Calu3 (cell line): ENCODE measurements at regions not wholly inside any gene's neighbourhood (a gene's known extent, or its start where the extent isn't known, plus 50 kb on each side); places are given as distances from the start of the nearest gene placed in this dataset.
A peak's percentile ranks its signal among the peaks of the same experiment; 100 is the strongest.

Experiments used
- BruUV-seq: library from RNA; stranded (reverse); fragments of 400-500 nt; replicated peaks from 2 replicates; lab custom pipeline; 2021; lab: Mats Ljungman, UMichigan
- CTCF ChIA-PET: fragments of 300-600 bp; sonication (Branson Sonifier 250); formaldehyde crosslinking; loops from one replicate; lab custom pipeline; 2022; ENCODE audit warnings: antibody characterized with exemption; lab: Charles Lee
- DNase-seq: peaks from one replicate; pipeline ENCODE4 v3.0.0; 2022
- H3K27ac Mint-ChIP-seq: one replicate; pipeline ENCODE4 v1.8.0; 2022; ENCODE audit warnings: mixed read lengths; ENCODE audit not compliant: unreplicated experiment
- H3K27me3 Mint-ChIP-seq: one replicate; pipeline ENCODE4 v1.8.0; 2022; ENCODE audit warnings: mixed read lengths; ENCODE audit not compliant: unreplicated experiment
- H3K36me3 Mint-ChIP-seq: one replicate; pipeline ENCODE4 v1.8.0; 2022; ENCODE audit warnings: mild to moderate bottlenecking, moderate library complexity, mixed read lengths; ENCODE audit not compliant: insufficient read depth, unreplicated experiment
- H3K4me1 Mint-ChIP-seq: one replicate; pipeline ENCODE4 v1.8.0; 2022; ENCODE audit warnings: mild to moderate bottlenecking, low read depth, mixed read lengths; ENCODE audit not compliant: unreplicated experiment
- H3K4me3 Mint-ChIP-seq: one replicate; pipeline ENCODE4 v1.8.0; 2022; ENCODE audit warnings: mild to moderate bottlenecking, low read depth, moderate library complexity, mixed read lengths; ENCODE audit not compliant: unreplicated experiment
- H3K9me3 Mint-ChIP-seq: one replicate; pipeline ENCODE4 v1.8.0; 2022; ENCODE audit warnings: low read depth, mixed read lengths; ENCODE audit not compliant: unreplicated experiment
- intact Hi-C: fragments of 100-400 bp; cut with micrococcal nuclease; formaldehyde crosslinking; loops from one replicate; pipeline ENCODE4 v1.10.0; 2022; ENCODE audit not compliant: unreplicated experiment
- TF ChIP-seq, protein P1 (sequence below): fragments of 200-600 bp; IDR thresholded peaks from one replicate; pipeline ENCODE4 v1.8.0; 2022; ENCODE audit warnings: antibody characterized with exemption; ENCODE audit not compliant: unreplicated experiment

- Mint-ChIP-seq H3K4me1 (no peaks in the 10 kb centered on the region), H3K27ac (no peak overlapping the region), H3K27me3 (peaks cover 17% of the 10 kb centered on the region), H3K36me3 (no peaks in the 10 kb centered on the region), H3K9me3 (peaks cover under 1% of the 10 kb centered on the region), H3K4me3 (no peak overlapping the region)
- CTCF ChIA-PET = no interaction called here
- intact Hi-C loops = no loop called here
- no peak for DNase-seq
- BruUV-seq = no TSS peak
- TF ChIP-seq, protein P1, sequence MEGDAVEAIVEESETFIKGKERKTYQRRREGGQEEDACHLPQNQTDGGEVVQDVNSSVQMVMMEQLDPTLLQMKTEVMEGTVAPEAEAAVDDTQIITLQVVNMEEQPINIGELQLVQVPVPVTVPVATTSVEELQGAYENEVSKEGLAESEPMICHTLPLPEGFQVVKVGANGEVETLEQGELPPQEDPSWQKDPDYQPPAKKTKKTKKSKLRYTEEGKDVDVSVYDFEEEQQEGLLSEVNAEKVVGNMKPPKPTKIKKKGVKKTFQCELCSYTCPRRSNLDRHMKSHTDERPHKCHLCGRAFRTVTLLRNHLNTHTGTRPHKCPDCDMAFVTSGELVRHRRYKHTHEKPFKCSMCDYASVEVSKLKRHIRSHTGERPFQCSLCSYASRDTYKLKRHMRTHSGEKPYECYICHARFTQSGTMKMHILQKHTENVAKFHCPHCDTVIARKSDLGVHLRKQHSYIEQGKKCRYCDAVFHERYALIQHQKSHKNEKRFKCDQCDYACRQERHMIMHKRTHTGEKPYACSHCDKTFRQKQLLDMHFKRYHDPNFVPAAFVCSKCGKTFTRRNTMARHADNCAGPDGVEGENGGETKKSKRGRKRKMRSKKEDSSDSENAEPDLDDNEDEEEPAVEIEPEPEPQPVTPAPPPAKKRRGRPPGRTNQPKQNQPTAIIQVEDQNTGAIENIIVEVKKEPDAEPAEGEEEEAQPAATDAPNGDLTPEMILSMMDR = no peak
Observed at GRCh38 chr1:20413776-20414140, 72.3 kb downstream of the CAMK2N1 start.

DNA sequence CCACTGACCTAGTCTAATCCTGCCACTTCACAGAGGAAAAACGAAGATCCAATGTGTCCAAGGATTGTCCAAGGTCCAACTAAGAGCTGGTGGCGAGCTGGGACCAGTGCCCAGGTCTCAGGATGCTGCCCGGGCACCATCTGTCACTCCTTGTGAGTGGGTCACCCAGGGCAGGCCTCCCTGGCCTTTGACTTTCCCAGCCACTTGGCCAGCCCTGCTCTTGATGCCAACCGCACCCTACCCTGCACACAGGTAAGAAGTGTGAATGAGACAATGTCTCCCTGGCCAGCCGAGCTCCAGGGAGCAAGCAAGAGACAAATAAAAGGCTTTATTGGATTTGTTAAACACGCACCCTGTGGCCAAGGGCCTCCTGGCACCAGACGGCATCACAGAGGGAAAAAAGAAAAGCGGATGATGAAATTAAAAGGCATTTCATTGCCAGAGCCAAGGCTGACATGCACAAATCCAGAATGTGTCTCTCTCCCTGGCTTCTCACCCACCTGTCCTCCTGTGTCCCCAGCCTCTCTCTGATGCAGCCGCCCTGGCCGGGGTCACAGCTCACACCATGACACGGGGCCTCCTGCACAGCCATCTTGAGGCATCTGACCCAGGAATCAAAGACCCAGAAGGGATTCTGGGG is 72.8 kb downstream of the CAMK2N1 start:
- intact Hi-C loops = no loop called here
- BruUV-seq = no TSS peak
- Mint-ChIP-seq H3K4me3 (no peak overlapping the region), H3K4me1 (no peaks in the 10 kb centered on the region), H3K27me3 (peaks cover 12% of the 10 kb centered on the region), H3K27ac (no peak overlapping the region), H3K36me3 (no peaks in the 10 kb centered on the region), H3K9me3 (no peaks in the 10 kb centered on the region)
- CTCF ChIA-PET = interaction anchor here (0.6 kb wide), 1 partner anchor 1175 kb away, joined by 3 read pairs; no protein-coding TSS in a partner anchor
- DNase-seq = no peak
- TF ChIP-seq, protein P1 = no peak

DNA sequence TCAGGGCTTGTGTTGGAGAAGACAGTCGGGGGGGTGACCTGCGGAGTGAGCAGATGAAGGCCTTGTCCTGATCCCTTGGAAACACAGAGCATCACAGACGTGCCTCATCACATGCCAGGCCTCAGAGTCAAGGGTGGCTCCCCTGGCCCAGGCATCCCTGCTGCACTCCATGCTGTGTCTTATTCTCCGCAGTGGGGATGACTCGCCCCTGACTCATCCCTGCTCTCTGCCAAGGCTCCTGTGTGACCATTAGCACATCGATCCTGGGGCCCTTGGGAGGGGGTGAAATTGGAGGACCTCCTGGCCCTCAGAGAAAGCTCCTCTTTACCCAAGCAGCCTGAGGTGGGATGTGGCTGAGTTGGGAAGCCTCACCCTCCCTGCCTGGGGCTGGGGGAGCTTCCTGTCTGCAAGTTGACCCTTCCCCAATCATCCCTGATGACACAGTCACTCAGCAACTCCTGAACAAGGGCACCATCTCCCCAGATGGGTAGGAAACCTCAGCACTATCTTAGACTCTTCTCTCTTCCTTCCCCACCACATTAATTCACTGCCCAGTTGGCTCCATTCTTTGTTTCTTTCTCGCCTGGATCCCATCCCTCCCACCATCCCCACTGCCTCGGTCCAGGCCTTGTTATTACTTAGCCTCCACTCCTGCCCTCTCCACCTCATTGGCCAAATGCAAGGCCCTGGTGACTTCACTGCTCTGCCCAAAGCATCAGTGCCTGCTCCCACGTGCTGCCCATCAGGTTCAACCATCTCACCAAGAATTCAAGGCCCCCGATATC is 74.6 kb downstream of the CAMK2N1 start:
- intact Hi-C loops = no loop called here
- Mint-ChIP-seq H3K4me3 (no peak overlapping the region), H3K36me3 (no peaks in the 10 kb centered on the region), H3K27me3 (peaks cover 13% of the 10 kb centered on the region), H3K27ac (no peak overlapping the region), H3K4me1 (no peaks in the 10 kb centered on the region), H3K9me3 (no peaks in the 10 kb centered on the region)
- BruUV-seq = no TSS peak
- DNase-seq = peak; percentile 15
- CTCF ChIA-PET = no interaction called here
- TF ChIP-seq, protein P1 = no peak

- intact Hi-C loops = no loop called here
- Mint-ChIP-seq H3K9me3 (no peaks in the 10 kb centered on the region), H3K4me1 (no peaks in the 10 kb centered on the region), H3K27me3 (peaks cover 22% of the 10 kb centered on the region), H3K27ac (no peak overlapping the region), H3K4me3 (no peak overlapping the region), H3K36me3 (no peaks in the 10 kb centered on the region)
- CTCF ChIA-PET = no interaction called here
- no peak for DNase-seq
- TF ChIP-seq, protein P1 = no peak
- no TSS peak for BruUV-seq
Observed at GRCh38 chr1:20410503-20410902, 75.5 kb downstream of the CAMK2N1 start.
